HEK293 (cell line): ENCODE measurements at regions not wholly inside any gene's neighbourhood (a gene's known extent, or its start where the extent isn't known, plus 50 kb on each side); places are given as distances from the start of the nearest gene placed in this dataset.

ENCODE experiments used
- CTCF ChIA-PET: fragments of 350-600 bp; formaldehyde crosslinking; extraction: SDS; loops from one replicate; lab custom pipeline; 2021; ENCODE audit warnings: antibody characterized with exemption; lab: Yijun Ruan, JAX
- POLR2A ChIA-PET: fragments of 300-600 bp; formaldehyde crosslinking; extraction: SDS; loops from one replicate; lab custom pipeline; 2020; ENCODE audit warnings: antibody characterized with exemption, inconsistent platforms; lab: Yijun Ruan, JAX
- H3K27ac ChIP-seq: fragments of 200-500 bp; sonication (Bioruptor generic); 2 replicates; pipeline ENCODE4 v1.5.1; 2014; ENCODE audit warnings: low read depth, low read length, control low read depth, inconsistent platforms; ENCODE audit errors: extremely low read depth
- H3K36me3 ChIP-seq, 2 experiments: fragments of 200-500 bp in 1 of 2; sonication (Bioruptor generic) in 1 of 2; 1 replicate in 1 of 2; 2 replicates in 1 of 2; pipeline ENCODE4 v1.5.1; 2014 to 2017; ENCODE audit warnings: inconsistent platforms in 2 of 2, low read length in 2 of 2; ENCODE audit not compliant: control insufficient read depth in 2 of 2, insufficient read depth in 1 of 2
- H3K4me1 ChIP-seq: fragments of 200-500 bp; sonication (Bioruptor generic); 2 replicates; pipeline ENCODE4 v1.5.1; 2014; ENCODE audit warnings: mild to moderate bottlenecking, low read length, inconsistent platforms; ENCODE audit not compliant: control insufficient read depth, insufficient read depth
- H3K4me3 ChIP-seq: 2 replicates; pipeline ENCODE4 v1.5.1; 2011; ENCODE audit warnings: low read depth, mild to moderate bottlenecking, control low read depth, low read length, moderate library complexity
- H3K9me3 ChIP-seq: fragments of 200-500 bp; sonication (Bioruptor generic); 2 replicates; pipeline ENCODE4 v1.5.1; 2014; ENCODE audit warnings: low read depth, low read length, inconsistent platforms; ENCODE audit not compliant: control insufficient read depth, insufficient read depth
- IKZF3 ChIP-seq: fragments of 450-650 bp; IDR thresholded peaks from 2 replicates; pipeline ENCODE4 v1.5.0; 2018; ENCODE audit warnings: missing biosample characterization, mild to moderate bottlenecking, missing genetic modification characterization, moderate library complexity
- PRDM4 ChIP-seq: fragments of 450-650 bp; formaldehyde crosslinking; IDR thresholded peaks from 2 replicates; pipeline ENCODE4 v1.5.1; 2017; ENCODE audit warnings: missing biosample characterization, missing genetic modification characterization
- RBAK ChIP-seq: fragments of 450-650 bp; formaldehyde crosslinking; IDR thresholded peaks from 2 replicates; pipeline ENCODE4 v1.5.1; 2016; ENCODE audit warnings: missing biosample characterization, missing genetic modification characterization
- TRIM28 ChIP-seq: IDR thresholded peaks from 2 replicates; pipeline ENCODE4 v1.6.1; 2011; ENCODE audit warnings: low read length, control low read depth, borderline replicate concordance
- ZBTB6 ChIP-seq: fragments of 450-650 bp; formaldehyde crosslinking; IDR thresholded peaks from 2 replicates; pipeline ENCODE4 v1.5.1; 2017; ENCODE audit warnings: missing biosample characterization, missing genetic modification characterization
- ZBTB7A ChIP-seq: fragments of 450-650 bp; formaldehyde crosslinking; IDR thresholded peaks from 2 replicates; pipeline ENCODE4 v1.5.1; 2016; ENCODE audit warnings: low read depth, missing biosample characterization, missing genetic modification characterization
- ZFP3 ChIP-seq: fragments of 450-650 bp; formaldehyde crosslinking; IDR thresholded peaks from 2 replicates; pipeline ENCODE4 v1.5.1; 2016; ENCODE audit warnings: low read depth, missing biosample characterization, missing genetic modification characterization
- ZFP69B ChIP-seq: fragments of 450-650 bp; formaldehyde crosslinking; IDR thresholded peaks from 2 replicates; pipeline ENCODE4 v1.5.1; 2016; ENCODE audit warnings: missing biosample characterization, missing genetic modification characterization
- ZNF169 ChIP-seq: fragments of 450-650 bp; formaldehyde crosslinking; IDR thresholded peaks from 2 replicates; pipeline ENCODE4 v1.5.1; 2016; ENCODE audit warnings: missing biosample characterization, missing genetic modification characterization
- ZNF211 ChIP-seq: fragments of 450-650 bp; formaldehyde crosslinking; IDR thresholded peaks from 2 replicates; pipeline ENCODE4 v1.5.1; 2016; ENCODE audit warnings: low read depth, missing biosample characterization, missing genetic modification characterization
- ZNF24 ChIP-seq: fragments of 450-650 bp; formaldehyde crosslinking; IDR thresholded peaks from 2 replicates; pipeline ENCODE4 v1.5.1; 2016; ENCODE audit warnings: missing biosample characterization, missing genetic modification characterization
- ZNF266 ChIP-seq: fragments of 450-650 bp; formaldehyde crosslinking; IDR thresholded peaks from 2 replicates; pipeline ENCODE4 v1.5.1; 2016; ENCODE audit warnings: missing biosample characterization, missing genetic modification characterization, low read depth
- ZNF341 ChIP-seq: fragments of 450-650 bp; formaldehyde crosslinking; IDR thresholded peaks from 2 replicates; pipeline ENCODE4; 2016; ENCODE audit warnings: low read depth, missing biosample characterization, missing genetic modification characterization
- ZNF37A ChIP-seq: fragments of 450-650 bp; IDR thresholded peaks from 2 replicates; pipeline ENCODE4 v1.5.1; 2018; ENCODE audit warnings: missing biosample characterization, missing genetic modification characterization
- ZNF501 ChIP-seq: fragments of 450-650 bp; formaldehyde crosslinking; IDR thresholded peaks from 2 replicates; pipeline ENCODE4 v1.5.1; 2016; ENCODE audit warnings: missing biosample characterization, missing genetic modification characterization
- ZNF654 ChIP-seq: fragments of 450-650 bp; formaldehyde crosslinking; IDR thresholded peaks from 2 replicates; pipeline ENCODE4 v1.5.1; 2016; ENCODE audit warnings: low read depth, missing biosample characterization, missing genetic modification characterization
- ZSCAN4 ChIP-seq: fragments of 450-650 bp; formaldehyde crosslinking; IDR thresholded peaks from 2 replicates; pipeline ENCODE4 v1.5.1; 2017; ENCODE audit warnings: missing biosample characterization, missing genetic modification characterization

- POLR2A ChIA-PET = no interaction called here
- H3K27ac ChIP-seq = no peak overlapping the region
- CTCF ChIA-PET = interaction anchor here (0.6 to 0.7 kb wide), 4 partner anchors 23 to 755 kb away, joined by 3 to 6 read pairs (median 3); no protein-coding TSS in a partner anchor
These were observed 75.2 kb upstream of the CITED2 start for GRCh38 chr6:139449611-139450000.

GRCh38 chr6:139448998-139449610 lies 74.7 kb upstream of the CITED2 start:
- Histone ChIP-seq H3K9me3 (no peaks in the 10 kb centered on the region), H3K4me3 (no peak overlapping the region)
- CTCF ChIA-PET = interaction anchor here (0.6 kb wide), 1 partner anchor 69 kb away, joined by 3 read pairs; no protein-coding TSS in a partner anchor
- no peak for TF ChIP-seq ZNF341 (tag by site-specific recombination)
- TF ChIP-seq ZNF501 = no peak
- no peak for TF ChIP-seq ZFP69B (tag by site-specific recombination)
- TF ChIP-seq ZNF24 = no peak
- no peak for TF ChIP-seq ZSCAN4 (tag by site-specific recombination)
- TF ChIP-seq ZNF37A (tag by site-specific recombination) = no peak
- TF ChIP-seq ZFP3 (tag by site-specific recombination) = no peak
- TF ChIP-seq ZNF211 (tag by site-specific recombination) = no peak
- TF ChIP-seq ZNF654 (tag by site-specific recombination) = no peak
- TF ChIP-seq RBAK (tag by site-specific recombination) = no peak
- TF ChIP-seq, all 188 proteins: peak for 0
- no peak overlapping the region for H3K27ac ChIP-seq
- no peaks in the 10 kb centered on the region for H3K36me3 ChIP-seq
- POLR2A ChIA-PET = no interaction called here
- no peaks in the 10 kb centered on the region; the same call in 1 of the 2 replicates for H3K4me1 ChIP-seq

More at GRCh38 chr6:139449611-139450000, 75.2 kb upstream of the CITED2 start:
- H3K9me3 ChIP-seq = no peaks in the 10 kb centered on the region
- H3K4me3 ChIP-seq = no peak overlapping the region
- TF ChIP-seq ZBTB6 (no peak), TRIM28 (no peak), ZBTB7A (tag by site-specific recombination) (no peak), ZNF266 (tag by site-specific recombination) (no peak), ZNF654 (tag by site-specific recombination) (no peak), ZNF169 (tag by site-specific recombination) (no peak), PRDM4 (tag by site-specific recombination) (no peak), IKZF3 (no peak)
- H3K36me3 ChIP-seq = no peaks in the 10 kb centered on the region
- H3K4me1 ChIP-seq = no peaks in the 10 kb centered on the region; the same call in 1 of the 2 replicates
